Kidney epithelial cell (primary cell): ENCODE measurements at regions not wholly inside any gene's neighbourhood (a gene's known extent, or its start where the extent isn't known, plus 50 kb on each side); places are given as distances from the start of the nearest gene placed in this dataset.
A peak's percentile ranks its signal among the peaks of the same experiment; 100 is the strongest.

Source experiments
- DNase-seq: peaks from one replicate; pipeline ENCODE4 v3.0.0-alpha.2; 2010; ENCODE audit warnings: low read depth
- H3K27me3 ChIP-seq: 2 replicates; pipeline ENCODE4 v1.6.0; 2011; ENCODE audit warnings: low read length; ENCODE audit not compliant: control insufficient read depth, insufficient read depth
- H3K36me3 ChIP-seq: 2 replicates; pipeline ENCODE4 v1.5.1; 2011; ENCODE audit warnings: low read length; ENCODE audit not compliant: control insufficient read depth, insufficient read depth
- H3K4me3 ChIP-seq: 2 replicates; pipeline ENCODE4 v1.5.1; 2011; ENCODE audit warnings: low read depth, mild to moderate bottlenecking, control low read depth, low read length
- TF ChIP-seq, protein P1 (sequence below): IDR thresholded peaks from 2 replicates; pipeline ENCODE4 v1.5.1; 2011; ENCODE audit warnings: mild to moderate bottlenecking, moderate library complexity, low read length, control low read depth, inconsistent platforms; ENCODE audit not compliant: insufficient read depth, poor library complexity, severe bottlenecking

DNA sequence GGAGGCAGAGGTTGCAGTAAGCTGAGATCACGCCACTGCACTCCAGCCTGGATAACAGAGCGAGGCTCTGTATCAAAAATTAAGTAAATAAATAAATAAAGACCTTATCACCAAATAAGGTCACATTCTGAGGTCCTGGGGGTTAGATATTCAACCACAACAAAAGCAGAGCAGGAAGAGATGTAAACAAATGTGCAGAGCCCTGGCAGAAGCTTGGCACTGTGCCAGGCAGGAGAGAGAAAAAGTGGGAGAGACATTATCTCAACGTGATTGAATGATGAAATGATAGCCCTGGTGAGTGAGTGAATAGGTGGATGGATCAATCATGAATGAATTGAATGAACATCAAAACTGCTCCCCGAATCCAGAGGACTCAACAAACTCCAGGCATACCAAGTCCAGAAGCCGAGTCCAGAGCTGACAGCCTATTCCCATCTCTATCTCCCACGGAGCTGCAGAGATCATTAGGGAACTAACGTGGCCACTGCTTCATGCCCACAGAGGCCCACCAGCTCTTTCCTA lies 150.7 kb downstream of the TOMM20 start:
- DNase-seq, result no peak
- Histone ChIP-seq H3K4me3 (no peak overlapping the region), H3K36me3 (no peaks in the 10 kb centered on the region), H3K27me3 (no peaks in the 10 kb centered on the region)
- TF ChIP-seq, protein P1, sequence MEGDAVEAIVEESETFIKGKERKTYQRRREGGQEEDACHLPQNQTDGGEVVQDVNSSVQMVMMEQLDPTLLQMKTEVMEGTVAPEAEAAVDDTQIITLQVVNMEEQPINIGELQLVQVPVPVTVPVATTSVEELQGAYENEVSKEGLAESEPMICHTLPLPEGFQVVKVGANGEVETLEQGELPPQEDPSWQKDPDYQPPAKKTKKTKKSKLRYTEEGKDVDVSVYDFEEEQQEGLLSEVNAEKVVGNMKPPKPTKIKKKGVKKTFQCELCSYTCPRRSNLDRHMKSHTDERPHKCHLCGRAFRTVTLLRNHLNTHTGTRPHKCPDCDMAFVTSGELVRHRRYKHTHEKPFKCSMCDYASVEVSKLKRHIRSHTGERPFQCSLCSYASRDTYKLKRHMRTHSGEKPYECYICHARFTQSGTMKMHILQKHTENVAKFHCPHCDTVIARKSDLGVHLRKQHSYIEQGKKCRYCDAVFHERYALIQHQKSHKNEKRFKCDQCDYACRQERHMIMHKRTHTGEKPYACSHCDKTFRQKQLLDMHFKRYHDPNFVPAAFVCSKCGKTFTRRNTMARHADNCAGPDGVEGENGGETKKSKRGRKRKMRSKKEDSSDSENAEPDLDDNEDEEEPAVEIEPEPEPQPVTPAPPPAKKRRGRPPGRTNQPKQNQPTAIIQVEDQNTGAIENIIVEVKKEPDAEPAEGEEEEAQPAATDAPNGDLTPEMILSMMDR, result no peak

DNA sequence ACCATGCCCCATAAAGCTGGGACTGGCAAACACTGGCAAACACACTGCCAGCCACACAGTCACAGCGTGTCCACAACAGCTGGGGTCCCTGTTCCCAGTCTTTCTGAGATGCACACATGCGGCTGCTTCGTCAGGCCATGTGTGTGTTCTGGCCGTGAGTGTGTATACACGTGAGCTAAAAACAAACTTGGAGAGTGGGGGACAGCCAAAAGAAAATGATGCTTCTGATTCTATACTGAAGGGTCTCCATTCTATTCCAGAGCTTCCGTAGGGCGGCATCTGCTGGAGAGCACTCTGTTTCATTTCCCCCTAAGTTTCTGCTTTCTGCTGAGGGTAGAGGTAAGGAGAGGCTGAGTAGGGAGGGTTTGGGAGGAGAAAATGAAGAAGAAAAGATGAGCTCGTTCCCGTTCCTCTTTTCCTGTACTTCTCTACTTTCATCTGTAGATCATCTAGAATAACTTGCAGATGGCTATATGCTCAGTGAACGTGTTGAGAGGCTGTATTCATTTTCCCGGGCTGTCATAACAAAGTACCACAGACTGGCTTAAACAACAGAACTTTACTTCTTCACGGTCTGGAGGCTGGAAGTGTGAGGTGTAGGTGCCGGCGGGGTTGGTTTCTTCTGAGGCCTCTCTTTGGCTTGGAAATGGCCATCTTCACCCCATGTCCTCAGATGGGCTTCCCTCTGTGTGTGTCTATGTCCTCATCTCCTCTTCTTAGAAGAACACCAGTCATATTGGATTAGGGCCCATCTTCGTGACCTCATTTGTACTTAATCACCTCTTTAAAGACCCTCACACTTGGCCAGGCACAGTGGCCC lies 151.6 kb downstream of the TOMM20 start:
- TF ChIP-seq, protein P1, result no peak

DNA sequence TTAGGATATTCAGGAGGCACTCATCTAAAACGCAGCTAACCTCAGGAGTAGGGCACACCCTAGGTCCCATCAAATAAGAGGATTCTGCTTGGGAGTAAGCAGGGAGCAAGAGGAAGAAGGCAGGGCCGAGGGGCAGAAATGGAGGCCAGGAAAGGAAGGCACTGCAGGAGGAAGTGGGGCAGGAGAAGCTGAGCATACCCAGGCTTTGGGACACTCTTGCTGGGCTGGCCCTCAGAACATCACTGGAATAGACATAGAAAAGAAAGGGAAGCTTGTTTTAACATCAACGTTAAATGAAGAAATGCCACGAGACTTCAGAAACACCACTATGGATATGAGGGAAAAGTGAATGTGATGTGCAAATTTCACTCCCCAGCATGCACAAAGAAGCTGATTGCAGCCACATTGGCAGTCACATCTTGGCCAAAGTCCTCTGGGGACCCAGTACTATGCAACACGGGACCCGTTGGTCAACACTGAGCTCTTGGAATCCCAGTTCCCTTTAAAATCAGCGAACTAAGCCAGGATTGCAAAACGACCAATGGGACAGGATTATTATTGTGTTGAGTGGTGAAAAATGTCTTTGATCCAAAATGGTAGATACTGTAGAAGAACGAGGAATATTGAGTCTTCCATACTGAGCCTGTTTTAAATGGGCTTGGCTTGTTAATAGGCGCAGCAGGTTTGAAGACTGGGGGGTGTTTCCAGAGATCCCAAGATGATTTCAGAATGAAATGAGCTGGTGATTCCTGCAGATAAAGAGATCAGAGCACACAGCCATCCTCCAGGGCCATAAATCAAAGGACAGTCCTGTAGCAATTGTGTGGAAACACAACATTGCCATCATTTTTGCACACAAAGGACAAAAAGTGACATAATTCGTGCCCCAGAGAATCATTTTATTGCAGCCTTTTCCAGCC lies 152.4 kb downstream of the TOMM20 start:
- H3K36me3 ChIP-seq, result no peaks in the 10 kb centered on the region
- TF ChIP-seq, protein P1, result no peak
- no peaks in the 10 kb centered on the region for H3K27me3 ChIP-seq
- DNase-seq, result no peak
- no peak overlapping the region for H3K4me3 ChIP-seq

More for the DNA sequence above, 151.6 kb downstream of the TOMM20 start:
- no peaks in the 10 kb centered on the region for H3K36me3 ChIP-seq
- no peak for DNase-seq
- no peaks in the 10 kb centered on the region for H3K27me3 ChIP-seq
- no peak overlapping the region for H3K4me3 ChIP-seq

DNA sequence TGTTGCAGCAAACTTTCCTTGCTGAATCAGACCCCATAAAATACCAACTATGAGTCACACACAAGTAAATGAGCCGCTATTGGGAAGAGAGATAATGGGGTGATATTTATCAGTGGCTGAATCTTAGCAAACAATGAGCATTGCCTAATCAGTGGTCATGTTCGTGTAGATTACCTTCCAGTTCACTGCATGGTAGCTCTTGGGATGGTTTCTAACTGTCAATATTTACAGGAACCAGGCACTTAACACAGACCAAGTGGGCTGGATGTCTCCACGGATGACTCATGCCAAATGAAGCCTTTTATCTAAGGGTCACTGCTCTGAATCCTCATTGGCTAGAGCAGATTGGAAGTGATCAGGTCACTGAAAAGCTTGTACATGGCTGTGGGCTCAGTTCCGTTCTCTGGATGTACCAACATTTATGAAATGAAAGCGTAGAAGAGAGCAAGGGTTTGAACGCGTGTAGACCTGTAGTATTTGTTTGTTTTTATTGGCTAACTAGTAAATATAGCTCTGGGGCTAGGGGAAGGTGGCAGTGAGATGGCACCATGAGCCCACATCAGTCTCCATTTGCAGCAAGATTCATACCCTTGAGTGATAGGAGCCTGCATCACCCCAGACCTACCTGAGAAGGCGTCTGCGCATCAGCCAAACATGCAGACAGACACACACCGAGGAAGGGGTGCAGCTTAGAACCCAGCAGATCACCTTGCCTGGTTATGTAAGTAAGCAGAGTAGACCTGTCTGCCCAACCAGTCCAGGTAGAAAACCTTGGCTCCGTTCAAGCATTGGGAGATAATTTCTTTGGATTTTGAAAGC lies 153.3 kb downstream of the TOMM20 start:
- H3K36me3 ChIP-seq, result no peaks in the 10 kb centered on the region
- no peak overlapping the region for H3K4me3 ChIP-seq
- TF ChIP-seq, protein P1, result no peak
- H3K27me3 ChIP-seq, result no peaks in the 10 kb centered on the region
- DNase-seq, result peak; percentile 97

DNA sequence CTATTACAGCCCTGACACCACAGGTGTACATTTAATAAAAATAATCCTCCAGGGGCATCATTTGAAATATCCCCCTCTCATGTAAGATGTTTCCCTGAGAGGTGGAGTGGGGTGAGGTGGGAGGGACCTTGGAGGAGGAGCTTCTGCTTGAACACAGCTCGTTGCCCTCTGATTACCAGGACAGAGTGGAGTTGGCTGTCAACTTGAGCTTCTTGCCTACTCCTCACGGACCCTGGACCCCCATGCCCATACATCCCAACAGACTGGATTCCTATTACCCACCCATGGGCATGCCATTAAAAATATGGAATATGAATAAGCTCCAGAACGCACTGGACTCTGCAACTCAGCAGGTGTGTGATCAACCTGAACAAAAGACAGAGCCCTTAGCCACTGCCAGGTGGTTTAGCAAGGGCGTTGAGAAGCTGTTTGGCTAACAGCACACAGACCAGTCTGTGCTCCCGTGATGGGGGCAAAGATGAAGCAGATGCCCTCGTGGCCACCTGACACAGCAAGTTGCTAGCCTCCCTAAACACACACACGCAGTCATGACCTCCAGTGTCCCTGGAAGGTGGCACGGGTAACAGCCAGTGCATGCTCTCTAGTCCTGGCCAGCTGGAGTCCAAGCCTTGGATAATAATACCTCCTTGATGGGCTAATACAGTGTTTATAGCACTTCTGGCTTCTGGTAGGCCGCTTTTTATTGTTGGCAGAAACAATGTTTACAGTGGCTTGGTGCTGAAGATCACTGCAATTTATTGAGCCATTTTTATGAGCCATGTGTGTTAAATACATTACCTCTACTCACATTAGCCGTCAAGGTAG lies 155.0 kb downstream of the TOMM20 start:
- H3K4me3 ChIP-seq, result no peak overlapping the region
- no peak for DNase-seq
- H3K36me3 ChIP-seq, result no peaks in the 10 kb centered on the region
- no peaks in the 10 kb centered on the region for H3K27me3 ChIP-seq
- TF ChIP-seq, protein P1, result no peak
